ENCODE measurements at regions not wholly inside any gene's neighbourhood (a gene's known extent, or its start where the extent isn't known, plus 50 kb on each side); places are given as distances from the start of the nearest gene placed in this dataset.

DNA sequence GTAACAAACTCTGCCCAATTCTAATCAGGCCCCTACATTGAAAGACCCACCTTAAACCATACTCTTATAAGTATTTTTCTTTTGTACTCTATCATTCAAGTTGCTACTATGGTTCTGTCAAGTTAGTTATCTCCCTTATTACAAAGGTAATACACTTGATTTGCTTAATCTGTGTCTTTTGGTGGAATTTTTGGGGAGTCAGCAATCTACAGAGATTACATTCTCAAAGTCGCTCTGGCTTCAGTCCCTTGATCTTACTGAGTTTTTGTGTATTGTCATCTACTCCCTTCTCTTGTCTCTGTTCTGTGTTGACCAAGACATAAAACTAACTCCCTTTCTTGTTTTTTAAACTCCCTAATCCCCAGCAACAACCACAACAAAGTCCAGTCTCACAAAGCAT is 353.1 kb downstream of the LRIG3 start:
- TF ChIP-seq, protein P1, sequence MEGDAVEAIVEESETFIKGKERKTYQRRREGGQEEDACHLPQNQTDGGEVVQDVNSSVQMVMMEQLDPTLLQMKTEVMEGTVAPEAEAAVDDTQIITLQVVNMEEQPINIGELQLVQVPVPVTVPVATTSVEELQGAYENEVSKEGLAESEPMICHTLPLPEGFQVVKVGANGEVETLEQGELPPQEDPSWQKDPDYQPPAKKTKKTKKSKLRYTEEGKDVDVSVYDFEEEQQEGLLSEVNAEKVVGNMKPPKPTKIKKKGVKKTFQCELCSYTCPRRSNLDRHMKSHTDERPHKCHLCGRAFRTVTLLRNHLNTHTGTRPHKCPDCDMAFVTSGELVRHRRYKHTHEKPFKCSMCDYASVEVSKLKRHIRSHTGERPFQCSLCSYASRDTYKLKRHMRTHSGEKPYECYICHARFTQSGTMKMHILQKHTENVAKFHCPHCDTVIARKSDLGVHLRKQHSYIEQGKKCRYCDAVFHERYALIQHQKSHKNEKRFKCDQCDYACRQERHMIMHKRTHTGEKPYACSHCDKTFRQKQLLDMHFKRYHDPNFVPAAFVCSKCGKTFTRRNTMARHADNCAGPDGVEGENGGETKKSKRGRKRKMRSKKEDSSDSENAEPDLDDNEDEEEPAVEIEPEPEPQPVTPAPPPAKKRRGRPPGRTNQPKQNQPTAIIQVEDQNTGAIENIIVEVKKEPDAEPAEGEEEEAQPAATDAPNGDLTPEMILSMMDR (IDR thresholded peaks at IDR 0.05): no peak
- no peak for TF ChIP-seq POLR2A (IDR thresholded peaks at IDR 0.05)

Data from esophagus squamous epithelium (tissue), 4 donors.